Stimulated activated memory B cell treated with anti-CD40 and anti-IgM and Interleukin-4, amounts not matched to agents 10 μg/mL and 1 μg/mL and 100 μg/mL, for 72 hours (primary cell): ENCODE measurements at regions not wholly inside any gene's neighbourhood (a gene's known extent, or its start where the extent isn't known, plus 50 kb on each side); places are given as distances from the start of the nearest gene placed in this dataset.

ENCODE experiments used
- ATAC-seq: fragments of 150-1000 bp; cut with Tn5 transposase; 2 replicates; pipeline ENCODE4 v1.10.0; 2021
- H3K27ac Mint-ChIP-seq: one replicate; pipeline ENCODE4 v1.8.0; 2022; ENCODE audit warnings: mild to moderate bottlenecking, mixed read lengths
- H3K27me3 Mint-ChIP-seq: one replicate; pipeline ENCODE4 v1.8.0; 2022; ENCODE audit warnings: mixed read lengths
- H3K36me3 Mint-ChIP-seq: one replicate; pipeline ENCODE4 v1.8.0; 2022; ENCODE audit warnings: mixed read lengths
- H3K4me1 Mint-ChIP-seq: one replicate; pipeline ENCODE4 v1.8.0; 2022; ENCODE audit warnings: mixed read lengths
- H3K4me3 Mint-ChIP-seq: one replicate; pipeline ENCODE4 v1.8.0; 2022; ENCODE audit warnings: mild to moderate bottlenecking, moderate library complexity, mixed read lengths
- H3K9me3 Mint-ChIP-seq: one replicate; pipeline ENCODE4 v1.8.0; 2022; ENCODE audit warnings: mixed read lengths

DNA sequence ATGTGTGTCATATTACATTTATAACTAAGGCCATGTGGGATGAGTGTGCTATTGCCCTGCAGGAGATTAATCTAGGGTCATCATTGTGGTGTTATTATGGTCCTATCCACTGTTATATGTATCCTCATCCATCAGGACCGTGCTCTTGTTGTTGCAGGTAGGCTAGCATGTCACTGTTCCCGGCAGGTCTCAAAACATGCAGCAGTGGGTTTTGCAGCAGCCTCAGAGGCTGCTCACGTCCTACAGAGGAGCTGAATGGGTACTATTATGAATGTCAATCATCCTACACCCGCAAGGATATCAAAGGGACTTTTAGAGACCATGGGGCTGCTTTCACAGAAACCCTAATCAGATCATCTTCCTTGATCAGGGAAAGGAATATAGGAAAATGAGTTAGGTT is 318.2 kb downstream of the SAMD5 start:
- no peaks in the 10 kb centered on the region for H3K9me3 Mint-ChIP-seq
- ATAC-seq, result no peak
- H3K4me1 Mint-ChIP-seq, result no peaks in the 10 kb centered on the region
- H3K4me3 Mint-ChIP-seq, result no peak overlapping the region
- no peak overlapping the region for H3K27ac Mint-ChIP-seq
- H3K36me3 Mint-ChIP-seq, result no peaks in the 10 kb centered on the region
- H3K27me3 Mint-ChIP-seq, result no peaks in the 10 kb centered on the region

DNA sequence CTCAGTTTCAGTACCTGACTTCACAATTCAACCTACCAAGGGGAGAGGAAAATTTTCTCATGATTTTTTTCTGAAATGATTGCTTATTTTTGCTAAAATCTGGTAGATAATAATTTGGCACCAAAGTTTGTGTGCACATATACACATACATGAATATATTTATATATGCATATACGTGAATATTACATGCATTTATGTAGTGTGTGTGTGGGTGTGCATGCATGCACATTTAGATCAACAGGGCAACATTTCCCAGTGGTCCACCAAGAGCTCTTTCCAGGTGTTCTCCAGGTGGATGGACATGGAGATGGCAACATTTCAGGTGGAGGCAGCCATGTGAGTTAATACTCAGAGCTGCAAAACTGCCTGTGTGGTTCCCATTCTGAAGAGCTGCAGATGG is 320.9 kb downstream of the SAMD5 start:
- Mint-ChIP-seq H3K9me3 (no peaks in the 10 kb centered on the region), H3K4me1 (no peaks in the 10 kb centered on the region), H3K27ac (no peak overlapping the region), H3K36me3 (no peaks in the 10 kb centered on the region), H3K4me3 (no peak overlapping the region), H3K27me3 (peaks cover 8% of the 10 kb centered on the region)
- ATAC-seq, result no peak

DNA sequence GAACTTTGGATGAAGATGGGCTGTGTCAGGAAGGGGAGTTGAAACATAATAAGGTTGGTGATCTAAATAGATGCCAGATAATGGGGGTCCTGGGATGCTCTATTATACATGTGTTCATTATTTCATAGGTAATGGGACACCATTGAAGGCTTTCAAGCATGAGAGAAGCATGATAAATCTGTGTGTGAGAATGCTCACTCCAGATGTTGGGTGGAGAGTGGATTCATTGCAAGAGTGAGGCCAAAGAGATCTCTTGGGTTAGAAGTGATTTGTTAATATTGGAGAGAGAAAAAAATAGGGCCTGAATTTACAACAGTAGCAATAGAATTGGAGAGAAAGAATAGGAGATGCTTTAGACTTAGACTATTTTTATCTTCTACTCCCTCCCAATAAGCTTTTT is 321.3 kb downstream of the SAMD5 start:
- Mint-ChIP-seq H3K4me3 (no peak overlapping the region), H3K36me3 (no peaks in the 10 kb centered on the region), H3K9me3 (no peaks in the 10 kb centered on the region), H3K27me3 (peaks cover 8% of the 10 kb centered on the region), H3K27ac (no peak overlapping the region), H3K4me1 (no peaks in the 10 kb centered on the region)
- ATAC-seq, result no peak

DNA sequence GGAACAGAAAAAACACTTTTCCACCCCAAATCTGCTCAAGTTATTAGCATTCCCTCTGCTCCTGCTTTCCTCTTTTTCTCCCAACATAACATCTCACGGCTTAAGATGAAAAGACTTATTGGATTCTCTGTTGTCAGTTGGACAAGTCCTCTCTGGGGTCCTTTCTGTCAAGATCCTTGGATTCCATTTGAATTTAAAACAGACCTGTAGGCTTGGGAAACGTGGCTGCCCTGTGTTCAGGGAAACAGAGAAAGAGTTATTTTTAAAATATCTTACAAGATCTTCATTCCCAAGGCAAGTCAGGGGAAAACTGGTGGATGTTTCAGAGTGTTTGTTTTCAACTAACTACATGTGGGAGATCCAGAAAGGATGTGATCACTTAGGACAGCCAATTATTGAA is 322.9 kb downstream of the SAMD5 start:
- Mint-ChIP-seq H3K9me3 (no peaks in the 10 kb centered on the region), H3K27ac (no peak overlapping the region), H3K36me3 (no peaks in the 10 kb centered on the region), H3K4me1 (no peaks in the 10 kb centered on the region), H3K27me3 (peaks cover 8% of the 10 kb centered on the region), H3K4me3 (no peak overlapping the region)
- no peak for ATAC-seq

DNA sequence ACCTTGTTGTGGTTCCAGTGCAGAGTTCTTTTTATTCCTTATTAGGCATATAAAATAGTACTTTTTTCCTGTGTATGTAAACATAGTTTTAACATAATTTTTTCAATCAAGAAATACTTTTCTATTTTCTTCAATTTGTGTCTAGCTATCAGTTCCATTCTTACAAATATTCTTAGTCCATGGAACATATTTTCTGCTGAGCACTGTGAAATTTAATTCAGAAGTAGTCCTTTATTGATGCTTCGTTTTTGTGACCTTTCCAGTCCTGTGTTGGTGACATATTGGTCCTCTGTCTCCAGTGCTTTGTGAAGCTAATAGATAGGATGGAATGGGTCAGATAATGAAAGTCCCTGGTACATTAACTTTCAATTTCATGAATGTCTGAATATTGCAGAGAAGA is 325.1 kb downstream of the SAMD5 start:
- Mint-ChIP-seq H3K27me3 (peaks cover 8% of the 10 kb centered on the region), H3K36me3 (no peaks in the 10 kb centered on the region), H3K9me3 (no peaks in the 10 kb centered on the region), H3K4me1 (no peaks in the 10 kb centered on the region), H3K27ac (no peak overlapping the region), H3K4me3 (no peak overlapping the region)
- ATAC-seq, result no peak

DNA sequence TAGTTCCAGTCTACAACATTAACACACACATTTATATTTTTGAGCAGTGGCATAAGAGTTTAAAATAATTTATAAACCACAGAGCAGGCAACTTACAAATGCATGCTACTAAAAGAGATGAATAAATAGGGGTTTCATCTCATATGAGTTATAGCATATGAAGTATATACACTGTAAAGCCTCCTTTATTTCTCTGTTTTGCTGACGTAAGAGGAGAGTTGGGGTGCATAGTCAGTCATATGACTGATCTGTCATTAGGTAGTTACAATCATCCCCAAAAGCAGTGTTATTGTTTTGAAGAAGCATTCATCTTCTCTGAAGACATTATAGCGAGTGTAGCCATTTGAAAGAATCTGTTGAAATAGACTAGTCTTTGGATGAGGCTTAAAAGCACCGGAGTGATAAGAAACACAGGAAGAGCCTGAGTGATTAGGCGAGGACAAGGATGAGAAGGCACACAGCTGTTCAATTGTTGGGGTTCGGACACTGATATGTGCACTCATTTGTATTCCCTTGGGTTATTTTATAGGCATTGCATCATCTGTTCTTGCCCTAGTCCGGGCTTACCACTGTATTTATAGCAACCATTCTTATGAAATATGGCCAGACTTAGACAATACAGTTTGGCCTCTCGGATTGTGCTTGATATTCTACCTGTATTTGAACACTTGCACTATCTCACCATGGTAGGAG is 325.7 kb downstream of the SAMD5 start:
- Mint-ChIP-seq H3K36me3 (no peaks in the 10 kb centered on the region), H3K27ac (no peak overlapping the region), H3K9me3 (no peaks in the 10 kb centered on the region), H3K4me3 (no peak overlapping the region), H3K27me3 (peaks cover 8% of the 10 kb centered on the region), H3K4me1 (no peaks in the 10 kb centered on the region)
- ATAC-seq, result no peak

DNA sequence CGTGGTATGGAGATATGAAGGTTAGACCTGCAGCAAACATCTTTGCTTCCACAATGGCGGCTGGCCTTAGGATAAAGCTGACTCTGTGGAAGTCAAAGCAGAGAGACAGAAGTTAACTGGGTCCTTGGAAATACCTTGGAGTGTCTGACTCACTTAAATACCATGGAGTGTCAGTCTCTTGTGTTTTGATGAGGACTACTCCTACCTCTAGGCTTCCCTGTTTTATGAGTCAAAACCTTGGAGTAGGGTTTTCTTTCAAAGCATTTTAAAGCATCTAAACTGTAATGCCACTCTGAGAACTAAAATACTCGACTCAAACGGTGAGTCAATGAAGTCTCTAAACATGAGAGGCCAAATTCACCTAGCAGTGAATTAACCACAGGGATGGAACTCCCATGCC is 329.1 kb downstream of the SAMD5 start:
- no peak overlapping the region for H3K4me3 Mint-ChIP-seq

DNA sequence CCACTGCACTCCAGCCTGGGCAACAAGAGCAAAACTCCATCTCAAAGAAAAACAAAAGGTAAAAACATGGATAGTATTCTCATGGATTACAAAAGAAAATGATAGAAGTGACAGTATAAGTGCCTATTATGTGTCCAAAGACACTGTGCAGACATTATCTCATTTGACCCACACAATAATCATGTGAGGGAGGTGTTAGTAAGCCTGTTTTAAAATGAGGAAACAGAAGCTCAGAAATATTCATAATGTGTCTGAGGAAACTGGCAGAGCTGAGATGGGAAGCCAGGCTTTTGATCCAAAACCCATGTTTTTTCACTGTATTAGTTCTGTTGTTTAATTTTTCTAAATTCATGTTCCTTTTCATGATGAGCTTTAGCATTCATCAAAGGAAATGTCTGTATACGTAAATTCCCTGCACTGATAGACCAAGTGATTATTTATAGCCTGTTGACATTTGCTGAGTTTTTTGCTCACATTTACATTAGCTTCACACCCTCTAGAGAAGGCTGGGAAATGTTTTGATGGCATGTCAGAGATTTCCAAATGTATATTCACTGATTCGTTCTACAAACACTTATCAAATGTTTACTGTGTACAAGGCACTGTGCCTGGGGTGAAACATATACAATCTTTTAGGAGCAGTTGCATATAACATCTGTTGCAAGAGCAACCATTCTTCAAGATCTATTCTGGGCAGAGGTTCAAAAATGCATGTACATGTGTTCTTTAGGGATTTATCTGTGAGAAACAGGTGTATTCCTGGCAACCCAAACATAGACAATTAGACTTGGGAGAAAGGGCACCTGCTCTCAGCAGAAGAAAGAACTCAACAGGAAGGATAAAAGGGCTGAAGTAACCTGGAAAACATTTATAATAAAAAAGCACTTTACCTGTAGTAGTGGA is 331.5 kb downstream of the SAMD5 start:
- Mint-ChIP-seq H3K4me3 (no peak overlapping the region), H3K36me3 (no peaks in the 10 kb centered on the region), H3K27me3 (no peaks in the 10 kb centered on the region), H3K9me3 (peaks cover 7% of the 10 kb centered on the region), H3K4me1 (no peaks in the 10 kb centered on the region), H3K27ac (no peak overlapping the region)
- ATAC-seq, result no peak

More for the DNA sequence above, 329.1 kb downstream of the SAMD5 start:
- Mint-ChIP-seq H3K36me3 (no peaks in the 10 kb centered on the region), H3K4me1 (no peaks in the 10 kb centered on the region), H3K9me3 (no peaks in the 10 kb centered on the region), H3K27me3 (peaks cover 3% of the 10 kb centered on the region), H3K27ac (no peak overlapping the region)
- no peak for ATAC-seq

DNA sequence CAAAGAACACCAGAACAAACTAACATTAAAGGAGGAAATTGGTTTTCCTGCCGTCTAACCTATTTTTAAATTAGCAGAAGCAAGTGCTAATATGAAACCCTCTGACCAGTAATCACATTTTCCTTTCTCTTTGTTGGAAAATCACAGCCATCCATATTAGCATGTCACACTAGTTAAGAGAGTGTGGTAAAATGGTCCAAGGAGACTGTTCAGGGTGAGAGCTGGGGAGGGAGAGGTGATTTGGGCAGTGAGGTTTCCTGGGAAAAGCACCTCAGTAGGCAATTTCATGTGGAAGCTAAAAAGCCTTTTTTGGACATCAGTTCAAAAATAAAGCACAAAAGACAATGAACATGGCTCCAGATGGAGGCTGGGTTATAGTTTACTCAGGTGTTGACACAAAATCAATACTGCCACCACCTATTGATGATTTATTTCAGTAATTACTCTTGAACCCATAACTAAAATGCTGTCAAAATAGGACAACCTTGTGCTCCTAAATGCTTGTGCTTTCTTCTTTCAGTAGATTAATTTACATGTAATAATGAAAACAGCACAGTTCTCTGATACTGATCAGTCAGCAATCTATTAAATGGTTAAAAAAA is 333.2 kb downstream of the SAMD5 start:
- Mint-ChIP-seq H3K36me3 (no peaks in the 10 kb centered on the region), H3K9me3 (peaks cover 7% of the 10 kb centered on the region), H3K27ac (no peak overlapping the region), H3K4me3 (no peak overlapping the region), H3K27me3 (no peaks in the 10 kb centered on the region), H3K4me1 (no peaks in the 10 kb centered on the region)
- ATAC-seq, result no peak

DNA sequence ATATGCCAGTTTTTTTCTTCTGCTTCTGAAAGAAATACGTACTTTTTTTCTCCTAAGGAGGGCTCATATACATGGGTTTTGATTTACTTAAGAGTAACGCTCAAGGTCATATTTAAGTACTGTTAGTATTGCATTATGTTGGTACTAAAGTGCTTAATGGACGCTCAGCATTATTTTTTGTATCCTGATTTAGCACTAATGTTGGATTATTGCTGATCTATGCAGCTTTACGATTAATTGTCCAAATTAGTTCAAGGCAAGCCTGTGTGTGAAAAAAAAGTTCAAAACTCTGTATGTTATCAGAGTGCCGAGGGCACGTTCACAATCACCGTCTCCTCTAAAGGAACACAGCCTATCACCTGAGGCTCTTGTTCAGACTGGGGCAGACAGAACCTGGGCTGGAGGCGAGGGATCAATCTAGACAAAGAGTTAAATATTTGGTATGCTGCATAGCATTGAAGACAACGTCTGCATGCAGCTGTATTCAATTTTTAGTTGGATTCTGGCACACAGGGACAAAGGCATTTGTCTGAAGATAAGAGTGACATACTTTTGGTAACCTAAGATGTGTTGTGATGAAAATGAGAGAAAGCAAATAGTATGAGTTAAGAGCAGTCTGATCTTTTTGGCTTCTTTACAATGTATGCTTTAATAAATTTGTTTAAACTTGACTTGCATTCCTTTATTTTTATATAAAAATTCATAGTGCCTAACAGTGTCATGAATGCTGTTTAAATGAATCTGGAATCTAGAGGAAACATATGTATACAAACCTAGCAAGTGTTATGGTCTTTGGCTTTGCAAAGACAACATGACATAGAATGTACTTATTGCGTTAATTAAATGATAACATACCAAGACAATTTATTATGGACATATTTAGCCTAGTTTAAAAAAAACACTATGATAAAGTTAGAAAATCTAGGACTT is 341.2 kb downstream of the SAMD5 start:
- H3K4me3 Mint-ChIP-seq, result no peak overlapping the region
- no peaks in the 10 kb centered on the region for H3K27me3 Mint-ChIP-seq

DNA sequence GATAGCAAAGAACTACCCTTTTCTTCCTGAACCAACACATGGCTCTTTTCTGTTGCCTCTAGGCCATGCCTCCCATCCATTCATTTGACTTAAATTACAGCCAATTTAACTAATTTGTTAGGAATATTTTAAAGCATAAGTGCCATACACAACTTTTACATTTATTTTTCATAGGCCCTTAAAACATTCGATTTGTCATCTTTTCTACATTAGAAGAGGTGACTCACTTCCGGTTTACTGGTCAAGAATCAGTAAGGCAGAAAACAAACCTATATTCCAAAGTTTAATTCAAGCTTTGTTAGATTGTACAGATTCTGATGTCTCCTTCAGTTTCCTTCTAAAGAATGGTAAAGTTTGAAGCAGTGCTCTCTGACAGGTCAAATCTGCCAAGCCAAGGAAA is 344.3 kb downstream of the SAMD5 start:
- Mint-ChIP-seq H3K36me3 (no peaks in the 10 kb centered on the region), H3K4me1 (no peaks in the 10 kb centered on the region), H3K9me3 (no peaks in the 10 kb centered on the region), H3K27me3 (no peaks in the 10 kb centered on the region), H3K4me3 (no peak overlapping the region), H3K27ac (no peak overlapping the region)
- ATAC-seq, result no peak

More for the DNA sequence above, 341.2 kb downstream of the SAMD5 start:
- H3K9me3 Mint-ChIP-seq, result peaks cover 2% of the 10 kb centered on the region
- ATAC-seq, result no peak
- H3K36me3 Mint-ChIP-seq, result no peaks in the 10 kb centered on the region
- no peak overlapping the region for H3K27ac Mint-ChIP-seq
- H3K4me1 Mint-ChIP-seq, result no peaks in the 10 kb centered on the region

DNA sequence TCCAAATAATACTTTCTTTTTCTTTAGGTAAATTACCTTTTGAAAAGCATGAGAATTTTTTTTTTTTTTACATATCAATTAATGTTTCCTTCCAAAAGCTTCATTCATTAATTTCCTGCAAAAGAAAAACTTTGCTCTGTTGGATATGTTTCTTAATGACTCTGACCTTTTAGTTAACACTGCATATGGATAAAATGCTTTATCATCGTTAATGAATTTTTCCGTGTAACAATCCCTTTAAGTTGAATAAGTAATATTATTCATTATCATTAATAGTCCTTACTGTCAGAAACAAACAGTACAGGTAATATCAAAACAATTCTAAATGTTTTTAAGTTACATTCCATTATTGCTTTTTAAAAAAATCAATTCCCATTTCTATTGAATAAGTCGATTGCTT is 345.1 kb downstream of the SAMD5 start:
- ATAC-seq, result no peak
- Mint-ChIP-seq H3K9me3 (no peaks in the 10 kb centered on the region), H3K4me3 (no peak overlapping the region), H3K27me3 (no peaks in the 10 kb centered on the region), H3K27ac (no peak overlapping the region), H3K36me3 (no peaks in the 10 kb centered on the region), H3K4me1 (no peaks in the 10 kb centered on the region)

DNA sequence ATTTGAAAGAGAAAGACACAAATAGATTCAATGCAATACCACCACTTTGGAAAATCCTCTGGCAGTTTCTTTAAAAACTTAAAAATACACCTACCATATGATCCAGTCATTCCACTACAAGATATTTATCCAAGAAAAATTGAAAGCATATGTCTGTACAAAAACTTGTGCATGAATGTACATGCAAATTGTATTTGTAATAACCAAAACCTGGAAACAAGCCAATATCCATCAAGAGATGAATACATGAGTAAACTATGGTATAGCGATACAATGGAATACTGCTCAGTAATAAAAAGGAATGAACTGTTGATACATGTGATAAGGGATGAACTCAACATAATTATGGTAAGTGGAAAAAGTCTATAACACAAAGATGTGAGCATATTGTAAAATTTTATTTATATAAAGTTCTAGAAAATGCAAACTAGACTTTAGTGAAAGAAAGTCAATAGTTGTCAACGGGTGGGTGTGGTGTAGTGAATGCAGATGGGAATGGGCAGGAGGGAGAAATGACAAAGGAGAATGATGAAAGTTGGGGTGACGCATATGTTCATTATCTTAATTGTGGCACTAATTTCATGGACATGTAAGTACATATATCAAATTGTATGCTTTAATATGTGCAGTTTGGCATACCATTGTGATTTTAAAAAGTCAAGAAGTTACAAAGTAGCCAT is 347.5 kb downstream of the SAMD5 start:
- no peak overlapping the region for H3K27ac Mint-ChIP-seq
- no peaks in the 10 kb centered on the region for H3K36me3 Mint-ChIP-seq
- H3K4me1 Mint-ChIP-seq, result no peaks in the 10 kb centered on the region
- H3K4me3 Mint-ChIP-seq, result no peak overlapping the region
- no peaks in the 10 kb centered on the region for H3K9me3 Mint-ChIP-seq
- no peaks in the 10 kb centered on the region for H3K27me3 Mint-ChIP-seq
- no peak for ATAC-seq

DNA sequence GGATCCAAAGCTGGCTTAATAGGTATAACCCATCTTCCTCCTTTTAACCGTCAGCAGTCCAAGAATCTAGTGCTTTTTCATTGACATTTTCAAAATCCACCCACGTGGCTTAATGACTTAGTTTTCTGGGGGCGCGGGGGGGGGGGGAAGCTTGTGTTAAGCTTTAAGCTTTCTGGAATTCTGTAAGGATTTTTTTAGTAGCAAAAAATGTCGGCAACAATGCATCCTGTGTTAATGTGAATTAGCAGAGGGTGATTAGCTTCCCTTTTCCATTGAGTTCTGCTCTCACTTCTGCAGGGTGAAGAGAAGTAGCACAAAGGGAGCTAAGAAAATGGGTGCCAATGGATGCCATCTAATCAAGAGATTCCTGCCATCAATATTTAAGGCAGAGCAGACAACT is 348.2 kb downstream of the SAMD5 start:
- no peaks in the 10 kb centered on the region for H3K9me3 Mint-ChIP-seq
- no peaks in the 10 kb centered on the region for H3K27me3 Mint-ChIP-seq
- no peak overlapping the region for H3K27ac Mint-ChIP-seq
- no peak overlapping the region for H3K4me3 Mint-ChIP-seq
- no peak for ATAC-seq
- no peaks in the 10 kb centered on the region for H3K36me3 Mint-ChIP-seq
- H3K4me1 Mint-ChIP-seq, result no peaks in the 10 kb centered on the region
